ENCODE measurements at regions not wholly inside any gene's neighbourhood (a gene's known extent, or its start where the extent isn't known, plus 50 kb on each side); places are given as distances from the start of the nearest gene placed in this dataset.

GRCh38 chr2:204293884-204294747, 251.2 kb upstream of the PARD3B start:
- no peak for TF ChIP-seq POLR2AphosphoS5 (IDR thresholded peaks at IDR 0.05; ENCODE audit: borderline replicate concordance, low read depth, low read length)
- TF ChIP-seq EZH2 (IDR thresholded peaks at IDR 0.05) = no peak
- TF ChIP-seq FOXP2 (optimal IDR thresholded peaks at IDR 0.05; ENCODE audit: control extremely low read depth, extremely low read length, insufficient read depth) = no peak
